Stimulated activated CD4-positive, alpha-beta T cell treated with anti-CD3 and anti-CD28 coated beads, TNF-alpha, amount 100 ng/mL, for 1 hour (primary cell): ENCODE measurements at regions not wholly inside any gene's neighbourhood (a gene's known extent, or its start where the extent isn't known, plus 50 kb on each side); places are given as distances from the start of the nearest gene placed in this dataset.

Experiments used
- DNase-seq, 3 donors: peaks; one replicate each; pipeline ENCODE4 v3.0.0-alpha.2; 2020; ENCODE audit warnings: low read depth in 3 of 3, low spot score in 1 of 3

- DNase-seq, result no peak
Observed at GRCh38 chr3:194279701-194280360, 71.3 kb downstream of the CPN2 start.

- DNase-seq, result no peak
Observed at GRCh38 chr3:194280777-194281176, 70.4 kb downstream of the CPN2 start.

- no peak for DNase-seq
Observed at GRCh38 chr3:194281306-194281705, 69.8 kb downstream of the CPN2 start.

- no peak for DNase-seq
Observed at GRCh38 chr3:194281766-194282165, 69.4 kb downstream of the CPN2 start.

GRCh38 chr3:194282436-194283122 lies 68.5 kb downstream of the CPN2 start:
- no peak for DNase-seq

- DNase-seq, result no peak
Observed at GRCh38 chr3:194283221-194284006, 67.7 kb downstream of the CPN2 start.

- DNase-seq, result no peak
Observed at GRCh38 chr3:194284351-194284750, 66.8 kb downstream of the CPN2 start.

- DNase-seq, result no peak
Observed at GRCh38 chr3:194285024-194285849, 65.9 kb downstream of the CPN2 start.

GRCh38 chr3:194285850-194286197 lies 65.3 kb downstream of the CPN2 start:
- DNase-seq, result no peak

GRCh38 chr3:194286375-194287146 lies 64.6 kb downstream of the CPN2 start:
- DNase-seq, result no peak

- no peak for DNase-seq
Observed at GRCh38 chr3:194287374-194287773, 63.8 kb downstream of the CPN2 start.

- no peak for DNase-seq
Observed at GRCh38 chr3:194287977-194288706, 63.0 kb downstream of the CPN2 start.
